HUDEP-2 (cell line): ENCODE measurements at regions not wholly inside any gene's neighbourhood (a gene's known extent, or its start where the extent isn't known, plus 50 kb on each side); places are given as distances from the start of the nearest gene placed in this dataset.
"Not testable (repeated sequence)": the region's sequence is repeated elsewhere in the genome, so short reads cannot be mapped to it uniquely, and the experiment has no call there.

Experiments used
- DNase-seq, 76 experiments: peaks; one replicate each; lab custom pipeline; 2025; ENCODE audit not compliant: unreplicated experiment in 76 of 76; lab: John Stamatoyannopoulos, UW

- DNase-seq = no peak
Observed at GRCh38 chrY:20042993-20043392, 298.5 kb upstream of the KDM5D start.

GRCh38 chrY:20025676-20026075, 281.1 kb upstream of the KDM5D start:
- peak in 47 of 76 experiments; percentile 0 to 70 (median 12) for DNase-seq

GRCh38 chrY:19993410-19993809, 248.9 kb upstream of the KDM5D start:
- not testable (repeated sequence) for DNase-seq

GRCh38 chrY:19973012-19973411, 228.5 kb upstream of the KDM5D start:
- DNase-seq = no peak

GRCh38 chrY:19947702-19948101, 203.2 kb upstream of the KDM5D start:
- DNase-seq = peak in 4 of 76 experiments; percentile 0 to 19 (median 3)

GRCh38 chrY:19899011-19899410, 154.5 kb upstream of the KDM5D start:
- DNase-seq = no peak

- no peak for DNase-seq
Observed at GRCh38 chrY:19892076-19892964, 147.8 kb upstream of the KDM5D start.

- no peak for DNase-seq
Observed at GRCh38 chrY:19882145-19882544, 137.6 kb upstream of the KDM5D start.

- no peak for DNase-seq
Observed at GRCh38 chrY:19869715-19870114, 125.2 kb upstream of the KDM5D start.

GRCh38 chrY:19869281-19869680, 124.8 kb upstream of the KDM5D start:
- DNase-seq = no peak

GRCh38 chrY:19868647-19869046, 124.1 kb upstream of the KDM5D start:
- DNase-seq = no peak

GRCh38 chrY:19856474-19857135, 112.1 kb upstream of the KDM5D start:
- peak in 8 of 76 experiments; percentile 0 to 28 (median 16) for DNase-seq

- no peak for DNase-seq
Observed at GRCh38 chrY:19842972-19843371, 98.4 kb upstream of the KDM5D start.

GRCh38 chrY:19824136-19824535, 79.6 kb upstream of the KDM5D start:
- no peak for DNase-seq

GRCh38 chrY:19818546-19818945, 74.0 kb upstream of the KDM5D start:
- DNase-seq = peak in 15 of 76 experiments; percentile 0 to 39 (median 1)

- DNase-seq = peak in 9 of 76 experiments; percentile 1 to 35 (median 11)
Observed at GRCh38 chrY:19816920-19817319, 72.4 kb upstream of the KDM5D start.

- DNase-seq = peak in 67 of 76 experiments; percentile 0 to 80 (median 28)
Observed at GRCh38 chrY:19816053-19816823, 71.7 kb upstream of the KDM5D start.
